ENCODE measurements at regions not wholly inside any gene's neighbourhood (a gene's known extent, or its start where the extent isn't known, plus 50 kb on each side); places are given as distances from the start of the nearest gene placed in this dataset.

GRCh38 chr6:108739496-108740330 is 108.5 kb upstream of the ARMC2 start:
- Histone ChIP-seq H2AFZ (no peak overlapping the region), H3K4me3 (no peak overlapping the region), H3K27me3 (ENCODE audit: insufficient read depth) (no peaks in the 10 kb centered on the region), H3F3A (replicated peaks; ENCODE audit: low read depth) (no peaks in the 10 kb centered on the region), H3K79me2 (replicated peaks; ENCODE audit: insufficient read depth) (no peaks in the 10 kb centered on the region), H3K27ac (ENCODE audit: low read depth) (no peak overlapping the region), H3K4me2 (no peak overlapping the region), H3K4me1 (ENCODE audit: insufficient read depth) (peaks cover 23% of the 10 kb centered on the region), H4K20me1 (replicated peaks; ENCODE audit: insufficient read depth) (no peaks in the 10 kb centered on the region), H3K36me3 (ENCODE audit: insufficient read depth) (no peaks in the 10 kb centered on the region), H3K9me2 (ENCODE audit: insufficient read depth) (no peaks in the 10 kb centered on the region; the same call in 1 of the 2 replicates)
- no peak for DNase-seq (ENCODE audit: low spot score)
- TF ChIP-seq STAT1 (IDR thresholded peaks at IDR 0.05; ENCODE audit: unreplicated experiment): no peak
- no peak for TF ChIP-seq CREB1 (CRISPR knock-in tag; IDR thresholded peaks at IDR 0.05; ENCODE audit: low read depth)
- TF ChIP-seq, protein P1, sequence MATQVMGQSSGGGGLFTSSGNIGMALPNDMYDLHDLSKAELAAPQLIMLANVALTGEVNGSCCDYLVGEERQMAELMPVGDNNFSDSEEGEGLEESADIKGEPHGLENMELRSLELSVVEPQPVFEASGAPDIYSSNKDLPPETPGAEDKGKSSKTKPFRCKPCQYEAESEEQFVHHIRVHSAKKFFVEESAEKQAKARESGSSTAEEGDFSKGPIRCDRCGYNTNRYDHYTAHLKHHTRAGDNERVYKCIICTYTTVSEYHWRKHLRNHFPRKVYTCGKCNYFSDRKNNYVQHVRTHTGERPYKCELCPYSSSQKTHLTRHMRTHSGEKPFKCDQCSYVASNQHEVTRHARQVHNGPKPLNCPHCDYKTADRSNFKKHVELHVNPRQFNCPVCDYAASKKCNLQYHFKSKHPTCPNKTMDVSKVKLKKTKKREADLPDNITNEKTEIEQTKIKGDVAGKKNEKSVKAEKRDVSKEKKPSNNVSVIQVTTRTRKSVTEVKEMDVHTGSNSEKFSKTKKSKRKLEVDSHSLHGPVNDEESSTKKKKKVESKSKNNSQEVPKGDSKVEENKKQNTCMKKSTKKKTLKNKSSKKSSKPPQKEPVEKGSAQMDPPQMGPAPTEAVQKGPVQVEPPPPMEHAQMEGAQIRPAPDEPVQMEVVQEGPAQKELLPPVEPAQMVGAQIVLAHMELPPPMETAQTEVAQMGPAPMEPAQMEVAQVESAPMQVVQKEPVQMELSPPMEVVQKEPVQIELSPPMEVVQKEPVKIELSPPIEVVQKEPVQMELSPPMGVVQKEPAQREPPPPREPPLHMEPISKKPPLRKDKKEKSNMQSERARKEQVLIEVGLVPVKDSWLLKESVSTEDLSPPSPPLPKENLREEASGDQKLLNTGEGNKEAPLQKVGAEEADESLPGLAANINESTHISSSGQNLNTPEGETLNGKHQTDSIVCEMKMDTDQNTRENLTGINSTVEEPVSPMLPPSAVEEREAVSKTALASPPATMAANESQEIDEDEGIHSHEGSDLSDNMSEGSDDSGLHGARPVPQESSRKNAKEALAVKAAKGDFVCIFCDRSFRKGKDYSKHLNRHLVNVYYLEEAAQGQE (IDR thresholded peaks at IDR 0.05; ENCODE audit: unreplicated experiment): no peak
- no peak for TF ChIP-seq EZH2phosphoT487 (IDR thresholded peaks at IDR 0.05; ENCODE audit: unreplicated experiment)
- TF ChIP-seq ZNF331 (CRISPR knock-in tag; IDR thresholded peaks at IDR 0.05; ENCODE audit: low read depth): no peak
- TF ChIP-seq, protein P2, sequence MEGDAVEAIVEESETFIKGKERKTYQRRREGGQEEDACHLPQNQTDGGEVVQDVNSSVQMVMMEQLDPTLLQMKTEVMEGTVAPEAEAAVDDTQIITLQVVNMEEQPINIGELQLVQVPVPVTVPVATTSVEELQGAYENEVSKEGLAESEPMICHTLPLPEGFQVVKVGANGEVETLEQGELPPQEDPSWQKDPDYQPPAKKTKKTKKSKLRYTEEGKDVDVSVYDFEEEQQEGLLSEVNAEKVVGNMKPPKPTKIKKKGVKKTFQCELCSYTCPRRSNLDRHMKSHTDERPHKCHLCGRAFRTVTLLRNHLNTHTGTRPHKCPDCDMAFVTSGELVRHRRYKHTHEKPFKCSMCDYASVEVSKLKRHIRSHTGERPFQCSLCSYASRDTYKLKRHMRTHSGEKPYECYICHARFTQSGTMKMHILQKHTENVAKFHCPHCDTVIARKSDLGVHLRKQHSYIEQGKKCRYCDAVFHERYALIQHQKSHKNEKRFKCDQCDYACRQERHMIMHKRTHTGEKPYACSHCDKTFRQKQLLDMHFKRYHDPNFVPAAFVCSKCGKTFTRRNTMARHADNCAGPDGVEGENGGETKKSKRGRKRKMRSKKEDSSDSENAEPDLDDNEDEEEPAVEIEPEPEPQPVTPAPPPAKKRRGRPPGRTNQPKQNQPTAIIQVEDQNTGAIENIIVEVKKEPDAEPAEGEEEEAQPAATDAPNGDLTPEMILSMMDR (conservative IDR thresholded peaks at IDR 0.05; ENCODE audit: low read depth in 2 of 2): no peak
- Mint-ChIP-seq H3K36me3 (ENCODE audit: low read depth) (no peaks in the 10 kb centered on the region), H3K27ac (no peak overlapping the region), H3K27me3 (ENCODE audit: insufficient read depth, low read depth, poor library complexity) (peaks cover 10% of the 10 kb centered on the region), H3K4me1 (peaks cover 30% of the 10 kb centered on the region), H3K9me3 (no peaks in the 10 kb centered on the region), H3K4me3 (no peak overlapping the region)
- no peak for ATAC-seq

DNA sequence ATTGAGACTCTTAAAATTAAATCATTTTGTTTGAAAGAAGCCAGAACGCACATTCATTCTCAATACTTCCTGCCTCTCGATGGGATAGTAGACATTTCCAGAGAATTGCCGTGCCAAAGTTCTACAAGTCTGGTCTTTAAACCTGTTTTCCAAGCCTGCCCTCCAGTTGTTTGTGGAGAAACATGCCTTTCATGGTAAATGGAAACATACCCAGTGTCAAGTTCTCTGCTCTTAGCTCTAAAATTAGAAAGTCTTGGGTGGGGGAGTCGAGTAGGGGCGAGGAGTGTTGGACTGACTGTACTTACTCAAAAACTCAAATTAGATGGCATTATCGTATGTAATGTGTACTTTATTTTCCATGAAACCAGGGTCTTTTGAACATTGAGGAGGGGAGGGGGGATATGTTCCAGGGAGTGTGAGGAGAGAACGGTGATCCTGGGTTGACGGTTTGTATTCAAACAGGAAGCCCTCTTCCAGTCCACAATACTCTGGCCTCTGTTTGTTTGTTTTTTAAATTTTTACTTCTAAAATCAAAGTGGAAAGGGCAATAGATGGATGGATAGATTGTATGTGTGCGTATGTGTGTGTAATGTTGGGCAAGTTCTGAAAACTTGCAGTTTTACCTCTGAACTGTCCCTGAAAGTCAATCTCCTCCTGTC is 106.8 kb upstream of the ARMC2 start:
- Mint-ChIP-seq H3K27me3 (ENCODE audit: insufficient read depth, low read depth, poor library complexity) (peaks cover 10% of the 10 kb centered on the region), H3K9me3 (no peaks in the 10 kb centered on the region), H3K27ac (no peak overlapping the region), H3K4me1 (peaks cover 28% of the 10 kb centered on the region), H3K36me3 (ENCODE audit: low read depth) (no peaks in the 10 kb centered on the region), H3K4me3 (no peak overlapping the region)
- H3K4me2 ChIP-seq: no peak overlapping the region
- H3K36me3 ChIP-seq (ENCODE audit: insufficient read depth): no peaks in the 10 kb centered on the region
- no peaks in the 10 kb centered on the region for H3K79me2 ChIP-seq (replicated peaks; ENCODE audit: insufficient read depth)
- ATAC-seq: no peak
- H3F3A ChIP-seq (replicated peaks; ENCODE audit: low read depth): no peaks in the 10 kb centered on the region
- H3K27me3 ChIP-seq (ENCODE audit: insufficient read depth): no peaks in the 10 kb centered on the region
- no peaks in the 10 kb centered on the region; the same call in 1 of the 2 replicates for H3K9me2 ChIP-seq (ENCODE audit: insufficient read depth)
- DNase-seq (ENCODE audit: low spot score): no peak
- peaks cover 18% of the 10 kb centered on the region for H3K4me1 ChIP-seq (ENCODE audit: insufficient read depth)
- H3K4me3 ChIP-seq: no peak overlapping the region
- H2AFZ ChIP-seq: no peak overlapping the region
- no peak overlapping the region for H3K27ac ChIP-seq (ENCODE audit: low read depth)
- no peaks in the 10 kb centered on the region for H4K20me1 ChIP-seq (replicated peaks; ENCODE audit: insufficient read depth)
- TF ChIP-seq, protein P1 (IDR thresholded peaks at IDR 0.05; ENCODE audit: unreplicated experiment): no peak
- TF ChIP-seq STAT1 (IDR thresholded peaks at IDR 0.05; ENCODE audit: unreplicated experiment): no peak

All from GM23338 (cell line).